ENCODE measurements at regions not wholly inside any gene's neighbourhood (a gene's known extent, or its start where the extent isn't known, plus 50 kb on each side); places are given as distances from the start of the nearest gene placed in this dataset.
"Not testable (repeated sequence)": the region's sequence is repeated elsewhere in the genome, so short reads cannot be mapped to it uniquely, and the experiment has no call there.

DNA sequence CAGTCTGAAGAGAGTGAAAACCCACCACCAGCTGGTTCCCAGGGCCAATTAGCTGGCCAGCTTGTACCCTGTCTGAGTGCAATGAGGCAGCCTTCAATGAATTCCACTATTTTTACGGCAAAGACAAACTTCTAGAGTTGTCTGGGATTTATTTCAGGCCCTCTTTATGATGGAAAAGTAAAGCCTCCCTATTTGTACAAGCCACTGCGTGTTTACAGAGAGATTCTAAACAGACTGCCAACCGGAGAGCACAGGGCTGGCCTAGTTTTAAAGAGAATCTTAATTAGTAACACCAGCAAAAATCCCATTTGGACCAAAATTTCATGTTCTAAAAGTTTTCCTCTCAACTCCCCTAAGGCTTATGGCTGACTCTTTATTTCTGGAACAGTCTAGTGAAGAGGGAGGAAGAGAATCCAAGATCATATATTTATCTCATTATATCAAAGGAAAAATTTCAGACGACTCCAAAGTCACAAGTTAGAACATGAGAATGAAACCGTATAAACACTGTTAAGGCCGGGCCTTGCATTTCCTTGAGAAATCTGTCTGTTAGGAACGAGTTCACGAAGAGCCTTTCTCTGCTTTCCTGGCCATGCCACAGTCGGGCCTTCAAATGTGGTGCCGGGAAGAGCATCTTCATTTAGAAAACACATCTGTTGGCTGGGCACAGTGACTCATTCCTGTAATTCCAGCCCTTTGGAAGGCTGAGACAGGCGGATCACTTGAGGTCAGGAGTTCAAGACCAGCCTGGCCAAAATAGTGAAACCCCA lies 724.6 kb upstream of the NRP1 start:
- DNase-seq (ENCODE audit: low read depth, low spot score), result no peak
- in situ Hi-C loops (cut with HindIII; ENCODE audit: low pct_unique_long_range_greater_than_20kb, low sequenced_read_pairs), result no loop called here

- DNase-seq (ENCODE audit: low read depth, low spot score); in situ Hi-C loops (cut with HindIII; ENCODE audit: low pct_unique_long_range_greater_than_20kb, low sequenced_read_pairs): not testable (repeated sequence)
Observed at GRCh38 chr10:34055410-34055985, 721.0 kb upstream of the NRP1 start.

- DNase-seq (ENCODE audit: low read depth, low spot score), result no peak
- in situ Hi-C loops (cut with HindIII; ENCODE audit: low pct_unique_long_range_greater_than_20kb, low sequenced_read_pairs), result no loop called here
Observed at GRCh38 chr10:34049887-34050286, 715.4 kb upstream of the NRP1 start.

- in situ Hi-C loops (cut with HindIII; ENCODE audit: low pct_unique_long_range_greater_than_20kb, low sequenced_read_pairs), result no loop called here
- DNase-seq (ENCODE audit: low read depth, low spot score), result no peak
Observed at GRCh38 chr10:34049469-34049868, 715.0 kb upstream of the NRP1 start.

GRCh38 chr10:34047389-34047788 lies 712.9 kb upstream of the NRP1 start:
- no peak for DNase-seq (ENCODE audit: low read depth, low spot score)
- in situ Hi-C loops (cut with HindIII; ENCODE audit: low pct_unique_long_range_greater_than_20kb, low sequenced_read_pairs), result no loop called here

GRCh38 chr10:34046506-34047034 lies 712.1 kb upstream of the NRP1 start:
- in situ Hi-C loops (cut with HindIII; ENCODE audit: low pct_unique_long_range_greater_than_20kb, low sequenced_read_pairs), result no loop called here
- DNase-seq (ENCODE audit: low read depth, low spot score), result no peak

GRCh38 chr10:34045571-34046190 lies 711.2 kb upstream of the NRP1 start:
- in situ Hi-C loops (cut with HindIII; ENCODE audit: low pct_unique_long_range_greater_than_20kb, low sequenced_read_pairs), result no loop called here
- DNase-seq (ENCODE audit: low read depth, low spot score), result no peak

- no peak for DNase-seq (ENCODE audit: low read depth, low spot score)
- in situ Hi-C loops (cut with HindIII; ENCODE audit: low pct_unique_long_range_greater_than_20kb, low sequenced_read_pairs), result no loop called here
Observed at GRCh38 chr10:34041871-34042270, 707.4 kb upstream of the NRP1 start.

DNA sequence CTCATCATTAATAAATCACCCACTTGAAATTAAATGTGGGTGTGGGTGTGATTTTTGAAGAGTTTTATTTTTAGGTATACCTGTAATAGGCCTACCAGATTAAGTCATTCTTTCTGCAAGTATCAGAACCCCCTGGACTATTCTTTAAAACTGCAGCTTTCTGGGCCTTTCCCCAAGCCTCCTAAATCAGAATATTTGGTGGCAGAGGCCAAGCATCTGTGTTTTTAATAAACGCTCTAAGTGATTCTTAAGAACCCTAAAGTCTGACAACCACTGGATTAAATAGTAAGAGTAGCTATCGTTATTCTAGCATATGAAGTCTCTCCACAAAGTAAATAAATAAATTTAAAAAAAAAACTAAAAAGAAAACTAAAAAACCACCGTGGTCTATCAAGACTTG lies 703.0 kb upstream of the NRP1 start:
- in situ Hi-C loops (cut with HindIII; ENCODE audit: low pct_unique_long_range_greater_than_20kb, low sequenced_read_pairs), result no loop called here
- DNase-seq (ENCODE audit: low read depth, low spot score), result no peak

- in situ Hi-C loops (cut with HindIII; ENCODE audit: low pct_unique_long_range_greater_than_20kb, low sequenced_read_pairs); DNase-seq (ENCODE audit: low read depth, low spot score): not testable (repeated sequence)
Observed at GRCh38 chr10:34035241-34035790, 700.8 kb upstream of the NRP1 start.

GRCh38 chr10:34033078-34033477 lies 698.6 kb upstream of the NRP1 start:
- in situ Hi-C loops (cut with HindIII; ENCODE audit: low pct_unique_long_range_greater_than_20kb, low sequenced_read_pairs), result no loop called here
- DNase-seq (ENCODE audit: low read depth, low spot score), result no peak

DNA sequence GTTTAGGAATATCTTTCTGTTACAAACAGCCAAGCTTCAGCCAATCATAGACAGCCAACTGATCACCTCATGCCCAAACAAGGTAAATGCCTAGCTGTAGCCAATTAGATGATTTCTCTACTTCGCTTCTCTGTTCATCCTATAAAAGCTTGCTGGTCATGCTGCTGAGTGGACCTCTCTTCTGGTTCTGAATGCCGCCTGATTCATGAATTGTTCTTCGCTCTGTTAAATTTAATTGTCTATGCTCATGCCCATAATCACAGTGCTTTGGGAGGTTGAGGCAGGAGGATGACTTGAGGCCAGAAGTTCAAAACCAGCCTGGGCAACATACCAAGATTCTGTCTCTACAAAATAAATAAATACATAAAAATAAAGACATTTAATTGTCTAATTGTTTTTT lies 698.1 kb upstream of the NRP1 start:
- in situ Hi-C loops (cut with HindIII; ENCODE audit: low pct_unique_long_range_greater_than_20kb, low sequenced_read_pairs), result no loop called here

DNA sequence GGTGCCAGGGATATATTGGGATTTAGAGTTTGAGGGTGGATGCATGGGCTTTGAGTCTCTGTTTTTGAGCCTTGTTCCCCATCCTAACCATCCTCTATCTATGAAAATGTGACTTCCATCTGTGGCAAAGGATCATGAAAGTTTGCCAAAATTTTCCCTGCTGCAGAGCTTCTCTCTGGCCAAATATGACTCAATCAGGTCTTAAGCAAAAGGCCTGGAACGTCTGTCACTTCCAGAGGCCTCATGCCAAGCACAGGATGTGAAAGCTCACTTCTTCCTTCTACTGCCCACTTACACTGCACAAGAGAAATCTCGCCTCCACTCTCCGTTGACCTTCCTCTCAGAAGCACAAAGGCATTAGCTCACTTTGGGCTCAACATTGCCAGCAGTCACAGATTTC lies 696.9 kb upstream of the NRP1 start:
- in situ Hi-C loops (cut with HindIII; ENCODE audit: low pct_unique_long_range_greater_than_20kb, low sequenced_read_pairs), result no loop called here
- no peak for DNase-seq (ENCODE audit: low read depth, low spot score)

More for the DNA sequence above, 698.1 kb upstream of the NRP1 start:
- no peak for DNase-seq (ENCODE audit: low read depth, low spot score)

DNA sequence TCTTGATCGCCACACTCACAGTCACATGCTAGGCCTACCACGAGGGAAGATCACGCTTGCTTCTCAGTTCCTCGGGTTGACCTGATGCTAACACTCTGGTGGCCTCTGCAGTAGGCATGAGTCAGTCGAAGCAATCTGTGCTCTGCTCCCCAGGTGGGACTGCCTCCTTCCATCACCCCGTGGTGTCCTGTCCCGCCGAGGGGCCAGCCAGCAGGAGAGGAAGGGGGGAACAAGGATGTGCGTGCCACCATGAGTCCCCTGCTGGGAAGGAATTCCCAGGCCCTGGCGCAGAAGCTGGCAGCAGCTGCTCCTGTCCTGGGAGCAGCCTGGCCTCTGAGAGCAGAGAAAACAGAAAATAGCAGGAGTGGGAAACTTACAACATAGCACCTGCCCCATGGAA lies 695.0 kb upstream of the NRP1 start:
- DNase-seq (ENCODE audit: low read depth, low spot score), result no peak
- in situ Hi-C loops (cut with HindIII; ENCODE audit: low pct_unique_long_range_greater_than_20kb, low sequenced_read_pairs), result no loop called here

DNA sequence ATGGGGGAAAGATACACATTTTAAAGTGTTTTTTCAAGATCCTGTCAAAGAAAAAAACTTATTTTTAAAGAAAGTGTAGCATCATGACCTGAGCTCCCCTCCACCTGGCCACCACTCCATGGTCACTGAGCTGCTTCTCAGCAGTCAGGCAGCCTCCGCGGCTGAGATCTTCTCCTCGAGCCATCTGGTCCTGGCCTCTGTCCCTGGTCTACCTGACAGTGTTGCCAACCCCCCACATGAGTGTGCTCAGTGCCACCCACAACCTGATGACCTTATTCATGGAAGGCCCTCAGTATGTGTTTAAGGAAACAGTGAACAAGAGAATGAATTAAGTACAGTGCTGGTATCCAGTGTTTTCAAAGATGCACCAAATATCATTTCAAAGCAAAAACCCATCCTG lies 694.5 kb upstream of the NRP1 start:
- no peak for DNase-seq (ENCODE audit: low read depth, low spot score)
- in situ Hi-C loops (cut with HindIII; ENCODE audit: low pct_unique_long_range_greater_than_20kb, low sequenced_read_pairs), result no loop called here

- in situ Hi-C loops (cut with HindIII; ENCODE audit: low pct_unique_long_range_greater_than_20kb, low sequenced_read_pairs), result no loop called here
- peak; percentile 18 for DNase-seq (ENCODE audit: low read depth, low spot score)
Observed at GRCh38 chr10:34024693-34025425, 690.4 kb upstream of the NRP1 start.

DNA sequence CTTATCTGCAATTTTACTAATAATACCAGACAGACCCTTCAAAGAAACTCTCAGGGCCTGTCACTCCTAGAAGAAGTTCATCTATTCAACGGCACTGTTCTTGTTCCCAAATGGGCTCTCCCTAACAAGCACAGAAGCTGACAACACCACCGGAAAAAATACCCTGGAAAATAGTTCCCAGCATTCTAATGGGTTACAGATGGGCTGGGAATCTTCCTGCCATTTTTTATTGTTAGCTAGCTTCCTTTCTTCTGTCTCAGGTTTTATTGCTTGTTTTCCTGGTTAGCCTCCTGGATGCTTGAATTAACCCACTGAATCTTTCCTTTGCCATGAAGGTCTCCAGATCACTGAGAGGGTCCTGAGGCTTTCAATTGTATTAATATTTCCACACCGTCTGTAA lies 689.8 kb upstream of the NRP1 start:
- DNase-seq (ENCODE audit: low read depth, low spot score), result no peak
- in situ Hi-C loops (cut with HindIII; ENCODE audit: low pct_unique_long_range_greater_than_20kb, low sequenced_read_pairs), result no loop called here

DNA sequence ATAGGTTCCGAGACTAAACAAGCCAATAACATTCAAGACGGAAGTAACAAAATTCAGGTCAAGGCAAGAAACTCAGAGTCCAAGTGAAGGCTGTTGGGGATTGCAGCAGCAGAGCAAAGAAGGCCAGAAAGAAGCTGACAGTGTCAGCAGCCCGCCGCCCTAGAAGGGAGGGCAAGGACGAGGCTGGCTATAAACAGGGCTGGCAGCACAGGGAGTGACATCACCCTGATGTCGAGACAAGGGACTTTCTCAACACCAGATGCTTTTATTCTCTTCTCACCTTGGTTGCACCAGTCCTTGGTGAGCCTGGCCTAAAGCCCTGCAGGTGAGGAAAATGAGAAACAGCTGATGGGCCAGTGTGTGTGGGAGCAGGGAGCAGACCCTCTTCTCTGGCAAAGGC lies 687.7 kb upstream of the NRP1 start:
- in situ Hi-C loops (cut with HindIII; ENCODE audit: low pct_unique_long_range_greater_than_20kb, low sequenced_read_pairs), result no loop called here
- no peak for DNase-seq (ENCODE audit: low read depth, low spot score)
